ENCODE measurements at regions not wholly inside any gene's neighbourhood (a gene's known extent, or its start where the extent isn't known, plus 50 kb on each side); places are given as distances from the start of the nearest gene placed in this dataset.

DNA sequence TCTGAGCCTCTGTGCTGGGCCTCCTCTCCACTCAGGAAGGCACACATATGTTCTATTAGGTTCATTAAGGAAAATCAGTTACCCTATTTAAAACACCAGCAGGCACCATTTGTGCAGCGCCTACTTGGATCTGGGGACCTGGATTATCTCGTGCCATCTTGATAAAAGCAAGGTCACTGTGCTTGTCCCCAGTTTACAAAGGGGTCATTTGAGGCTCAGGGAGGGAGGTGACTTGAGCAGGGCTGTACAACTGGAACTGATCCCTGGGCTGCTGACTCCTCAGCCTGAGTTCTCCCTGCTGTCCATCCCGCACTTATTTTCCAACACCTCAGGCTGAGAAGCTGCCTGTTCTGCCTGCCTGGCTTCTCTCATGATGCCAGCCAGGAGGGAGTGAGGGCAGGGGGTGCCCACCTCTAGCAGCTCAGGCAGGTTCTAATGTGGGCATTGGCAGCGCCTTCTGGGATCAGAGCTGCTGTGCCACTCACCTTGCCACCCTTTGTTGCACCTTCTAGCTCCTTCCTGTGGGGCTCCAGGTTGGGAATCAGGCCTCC lies 120.3 kb downstream of the GLI2 start:
- no peak overlapping the region for H3K4me3 ChIP-seq (ENCODE audit: insufficient read depth in 1 of 2, low read depth in 1 of 2, low read length in 2 of 2)
- no peak for DNase-seq
- no peak overlapping the region for H3K23ac ChIP-seq (ENCODE audit: low read length in 2 of 2)
- no peak overlapping the region for H2AK5ac ChIP-seq (ENCODE audit: low read length, severe bottlenecking)
- H3K27me3 ChIP-seq (ENCODE audit: control insufficient read depth in 1 of 2, insufficient read depth in 1 of 2, low read length in 2 of 2), result no peaks in the 10 kb centered on the region
- peak overlapping the region; percentile 9 for H4K91ac ChIP-seq (ENCODE audit: low read length)
- H3K27ac ChIP-seq (ENCODE audit: low read length, poor library complexity, severe bottlenecking), result no peak overlapping the region
- peak overlapping the region in 1 of 2 experiments; percentile 27 for H2BK12ac ChIP-seq (ENCODE audit: low read length in 2 of 2)
- WGBS, result 86% methylated on average over 4 of the region's 4 CpGs
- no peak overlapping the region for H4K8ac ChIP-seq (ENCODE audit: low read length)
- H3K18ac ChIP-seq (ENCODE audit: low read depth in 1 of 2, low read length in 2 of 2), result peak overlapping the region in 1 of 2 experiments; percentile 61
- no peak overlapping the region for H2AFZ ChIP-seq (ENCODE audit: low read depth, low read length)
- H3K4me1 ChIP-seq (ENCODE audit: control insufficient read depth, insufficient read depth, low read depth, low read length), result peaks cover 19% of the 10 kb centered on the region
- H2BK5ac ChIP-seq (ENCODE audit: low read depth, low read length, poor library complexity, severe bottlenecking), result no peak overlapping the region
- no peak overlapping the region for H3K9ac ChIP-seq (ENCODE audit: low read length)
- no peak overlapping the region for H3K4me2 ChIP-seq (ENCODE audit: low read length, poor library complexity, severe bottlenecking)
- H3K9me3 ChIP-seq (ENCODE audit: control insufficient read depth, low read length), result no peaks in the 10 kb centered on the region
- H2BK120ac ChIP-seq (ENCODE audit: low read depth, low read length), result no peak overlapping the region
- no peak overlapping the region for H2BK15ac ChIP-seq (ENCODE audit: low read depth, poor library complexity, severe bottlenecking)
- H3K14ac ChIP-seq (ENCODE audit: low read length in 2 of 2), result peak overlapping the region in 1 of 2 experiments; percentile 5
- H3K79me1 ChIP-seq (replicated peaks; ENCODE audit: low read length, poor library complexity, severe bottlenecking), result peaks cover 31% of the 10 kb centered on the region
- H3K36me3 ChIP-seq (ENCODE audit: control insufficient read depth in 1 of 2, insufficient read depth in 2 of 2, low read depth in 1 of 2, low read length in 2 of 2), result peaks cover 0 to 14% of the 10 kb centered on the region in 2 experiments
- no peak overlapping the region for H3K4ac ChIP-seq (ENCODE audit: low read depth in 1 of 2, low read length in 2 of 2)

- H2AK5ac ChIP-seq (ENCODE audit: low read length, severe bottlenecking), result no peak overlapping the region
- H3K9me3 ChIP-seq (ENCODE audit: control insufficient read depth, low read length), result no peaks in the 10 kb centered on the region
- H3K4ac ChIP-seq (ENCODE audit: low read depth in 1 of 2, low read length in 2 of 2), result no peak overlapping the region
- H2BK5ac ChIP-seq (ENCODE audit: low read depth, low read length, poor library complexity, severe bottlenecking), result no peak overlapping the region
- peak; percentile 80 for DNase-seq
- H2BK12ac ChIP-seq (ENCODE audit: low read length in 2 of 2), result peak overlapping the region in 1 of 2 experiments; percentile 27
- no peak overlapping the region for H3K14ac ChIP-seq (ENCODE audit: low read length in 2 of 2)
- H3K79me1 ChIP-seq (replicated peaks; ENCODE audit: low read length, poor library complexity, severe bottlenecking), result peaks cover 29% of the 10 kb centered on the region
- H2BK15ac ChIP-seq (ENCODE audit: low read depth, poor library complexity, severe bottlenecking), result no peak overlapping the region
- no peak overlapping the region for H3K9ac ChIP-seq (ENCODE audit: low read length)
- H3K23ac ChIP-seq (ENCODE audit: low read length in 2 of 2), result no peak overlapping the region
- no peak overlapping the region for H3K4me3 ChIP-seq (ENCODE audit: insufficient read depth in 1 of 2, low read depth in 1 of 2, low read length in 2 of 2)
- no peak overlapping the region for H2AFZ ChIP-seq (ENCODE audit: low read depth, low read length)
- H3K27ac ChIP-seq (ENCODE audit: low read length, poor library complexity, severe bottlenecking), result no peak overlapping the region
- H3K4me1 ChIP-seq (ENCODE audit: control insufficient read depth, insufficient read depth, low read depth, low read length), result peaks cover 23% of the 10 kb centered on the region
- H4K8ac ChIP-seq (ENCODE audit: low read length), result no peak overlapping the region
- peaks cover 0 to 12% of the 10 kb centered on the region in 2 experiments for H3K36me3 ChIP-seq (ENCODE audit: control insufficient read depth in 1 of 2, insufficient read depth in 2 of 2, low read depth in 1 of 2, low read length in 2 of 2)
- 68% methylated on average over 13 of the region's 13 CpGs for WGBS
- H3K4me2 ChIP-seq (ENCODE audit: low read length, poor library complexity, severe bottlenecking), result no peak overlapping the region
- H3K27me3 ChIP-seq (ENCODE audit: control insufficient read depth in 1 of 2, insufficient read depth in 1 of 2, low read length in 2 of 2), result no peaks in the 10 kb centered on the region
- no peak overlapping the region for H2BK120ac ChIP-seq (ENCODE audit: low read depth, low read length)
- peak overlapping the region in 1 of 2 experiments; percentile 61 for H3K18ac ChIP-seq (ENCODE audit: low read depth in 1 of 2, low read length in 2 of 2)
- H4K91ac ChIP-seq (ENCODE audit: low read length), result no peak overlapping the region
These were observed 120.8 kb downstream of the GLI2 start for GRCh38 chr2:120856421-120856862.

DNA sequence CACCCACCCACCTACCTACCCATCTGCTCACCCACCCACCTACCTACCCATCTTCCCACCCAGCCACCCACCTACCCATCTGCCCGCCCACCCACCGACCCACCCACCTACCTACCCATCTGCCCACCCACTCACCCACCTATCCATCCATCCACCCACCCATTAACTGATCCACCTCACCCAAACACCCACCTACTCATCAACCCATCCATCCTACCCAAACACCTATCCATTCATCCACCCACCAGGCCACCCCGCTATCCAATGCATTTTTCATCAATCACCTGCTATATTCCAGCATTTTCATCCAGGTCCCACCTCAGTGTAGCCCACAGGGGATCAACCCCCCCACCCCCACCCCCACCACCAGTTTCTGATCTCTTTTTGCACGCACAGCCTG lies 121.8 kb downstream of the GLI2 start:
- no peak overlapping the region for H4K8ac ChIP-seq (ENCODE audit: low read length)
- no peak overlapping the region for H3K18ac ChIP-seq (ENCODE audit: low read depth in 1 of 2, low read length in 2 of 2)
- no peak overlapping the region for H2BK15ac ChIP-seq (ENCODE audit: low read depth, poor library complexity, severe bottlenecking)
- no peak overlapping the region for H2AK5ac ChIP-seq (ENCODE audit: low read length, severe bottlenecking)
- WGBS, result 91% methylated on average over 4 of the region's 4 CpGs
- H3K9me3 ChIP-seq (ENCODE audit: control insufficient read depth, low read length), result no peaks in the 10 kb centered on the region
- no peak overlapping the region for H3K4me3 ChIP-seq (ENCODE audit: insufficient read depth in 1 of 2, low read depth in 1 of 2, low read length in 2 of 2)
- no peak overlapping the region for H4K91ac ChIP-seq (ENCODE audit: low read length)
- no peak overlapping the region for H2BK12ac ChIP-seq (ENCODE audit: low read length in 2 of 2)
- H3K79me1 ChIP-seq (replicated peaks; ENCODE audit: low read length, poor library complexity, severe bottlenecking), result peaks cover 23% of the 10 kb centered on the region
- H3K4me1 ChIP-seq (ENCODE audit: control insufficient read depth, insufficient read depth, low read depth, low read length), result peaks cover 31% of the 10 kb centered on the region
- no peak overlapping the region for H2AFZ ChIP-seq (ENCODE audit: low read depth, low read length)
- no peak overlapping the region for H3K27ac ChIP-seq (ENCODE audit: low read length, poor library complexity, severe bottlenecking)
- H3K36me3 ChIP-seq (ENCODE audit: control insufficient read depth in 1 of 2, insufficient read depth in 2 of 2, low read depth in 1 of 2, low read length in 2 of 2), result peaks cover 0 to 11% of the 10 kb centered on the region in 2 experiments
- no peak overlapping the region for H3K4me2 ChIP-seq (ENCODE audit: low read length, poor library complexity, severe bottlenecking)
- no peak overlapping the region for H3K9ac ChIP-seq (ENCODE audit: low read length)
- H3K14ac ChIP-seq (ENCODE audit: low read length in 2 of 2), result no peak overlapping the region
- no peak overlapping the region for H3K4ac ChIP-seq (ENCODE audit: low read depth in 1 of 2, low read length in 2 of 2)
- no peak overlapping the region for H2BK120ac ChIP-seq (ENCODE audit: low read depth, low read length)
- H3K23ac ChIP-seq (ENCODE audit: low read length in 2 of 2), result no peak overlapping the region
- H2BK5ac ChIP-seq (ENCODE audit: low read depth, low read length, poor library complexity, severe bottlenecking), result no peak overlapping the region
- H3K27me3 ChIP-seq (ENCODE audit: control insufficient read depth in 1 of 2, insufficient read depth in 1 of 2, low read length in 2 of 2), result no peaks in the 10 kb centered on the region
- DNase-seq, result no peak

DNA sequence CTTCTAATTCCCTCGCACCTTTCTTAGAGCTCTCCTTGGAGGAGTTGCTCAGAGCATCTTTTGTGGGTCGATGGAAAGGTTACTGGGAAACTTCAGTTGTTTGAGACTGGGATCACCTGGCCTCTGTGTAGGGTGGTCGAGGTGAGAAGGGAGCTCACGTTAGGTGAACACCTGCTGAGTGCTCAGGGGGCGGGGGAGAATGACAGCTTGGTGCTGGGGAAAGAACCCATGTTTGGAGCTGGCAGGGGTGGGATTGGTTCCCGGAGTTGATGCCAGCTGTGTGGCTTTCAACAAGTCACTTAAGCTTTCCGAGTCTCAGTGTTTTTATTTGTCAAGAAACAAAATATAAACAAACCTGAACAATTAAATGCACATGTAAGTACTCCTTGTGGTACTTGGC lies 122.3 kb downstream of the GLI2 start:
- no peak overlapping the region for H3K4ac ChIP-seq (ENCODE audit: low read depth in 1 of 2, low read length in 2 of 2)
- H4K8ac ChIP-seq (ENCODE audit: low read length), result no peak overlapping the region
- no peak overlapping the region for H3K14ac ChIP-seq (ENCODE audit: low read length in 2 of 2)
- H2AK5ac ChIP-seq (ENCODE audit: low read length, severe bottlenecking), result no peak overlapping the region
- H3K27ac ChIP-seq (ENCODE audit: low read length, poor library complexity, severe bottlenecking), result no peak overlapping the region
- H2BK120ac ChIP-seq (ENCODE audit: low read depth, low read length), result no peak overlapping the region
- WGBS, result 97% methylated on average over 6 of the region's 7 CpGs
- peaks cover 33% of the 10 kb centered on the region for H3K4me1 ChIP-seq (ENCODE audit: control insufficient read depth, insufficient read depth, low read depth, low read length)
- H3K23ac ChIP-seq (ENCODE audit: low read length in 2 of 2), result no peak overlapping the region
- H3K9me3 ChIP-seq (ENCODE audit: control insufficient read depth, low read length), result no peaks in the 10 kb centered on the region
- DNase-seq, result no peak
- no peak overlapping the region for H4K91ac ChIP-seq (ENCODE audit: low read length)
- no peak overlapping the region for H2BK15ac ChIP-seq (ENCODE audit: low read depth, poor library complexity, severe bottlenecking)
- no peak overlapping the region for H3K4me2 ChIP-seq (ENCODE audit: low read length, poor library complexity, severe bottlenecking)
- no peak overlapping the region for H3K4me3 ChIP-seq (ENCODE audit: insufficient read depth in 1 of 2, low read depth in 1 of 2, low read length in 2 of 2)
- no peak overlapping the region for H3K9ac ChIP-seq (ENCODE audit: low read length)
- no peak overlapping the region for H2BK5ac ChIP-seq (ENCODE audit: low read depth, low read length, poor library complexity, severe bottlenecking)
- H3K36me3 ChIP-seq (ENCODE audit: control insufficient read depth in 1 of 2, insufficient read depth in 2 of 2, low read depth in 1 of 2, low read length in 2 of 2), result peaks cover 0 to 11% of the 10 kb centered on the region in 2 experiments
- no peak overlapping the region for H2BK12ac ChIP-seq (ENCODE audit: low read length in 2 of 2)
- no peak overlapping the region for H2AFZ ChIP-seq (ENCODE audit: low read depth, low read length)
- H3K27me3 ChIP-seq (ENCODE audit: control insufficient read depth in 1 of 2, insufficient read depth in 1 of 2, low read length in 2 of 2), result no peaks in the 10 kb centered on the region
- no peak overlapping the region for H3K18ac ChIP-seq (ENCODE audit: low read depth in 1 of 2, low read length in 2 of 2)
- peaks cover 23% of the 10 kb centered on the region for H3K79me1 ChIP-seq (replicated peaks; ENCODE audit: low read length, poor library complexity, severe bottlenecking)

Data from mesenchymal stem cell (in vitro differentiated cells and primary cell).